ENCODE measurements at regions not wholly inside any gene's neighbourhood (a gene's known extent, or its start where the extent isn't known, plus 50 kb on each side); places are given as distances from the start of the nearest gene placed in this dataset.

DNA sequence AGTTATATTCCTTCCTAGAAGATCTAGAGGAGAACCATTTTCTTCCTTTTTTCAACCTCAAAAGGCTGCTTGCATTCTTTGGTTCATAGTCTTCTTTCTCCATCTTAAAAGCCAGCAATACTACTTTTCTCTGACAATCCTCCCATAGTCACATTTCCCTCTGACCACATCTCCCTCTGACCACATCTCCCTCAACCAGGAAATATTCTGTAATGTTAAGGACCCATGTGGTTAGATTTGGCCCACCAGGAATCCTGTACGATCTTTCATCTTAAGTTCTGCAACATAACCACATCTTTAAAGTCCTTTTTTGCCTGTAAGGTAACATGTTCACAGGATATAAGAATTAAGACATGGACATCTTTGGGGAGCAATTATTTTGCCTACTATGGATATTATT is 179.4 kb upstream of the SPEF2 start:
- TF ChIP-seq, protein P1, sequence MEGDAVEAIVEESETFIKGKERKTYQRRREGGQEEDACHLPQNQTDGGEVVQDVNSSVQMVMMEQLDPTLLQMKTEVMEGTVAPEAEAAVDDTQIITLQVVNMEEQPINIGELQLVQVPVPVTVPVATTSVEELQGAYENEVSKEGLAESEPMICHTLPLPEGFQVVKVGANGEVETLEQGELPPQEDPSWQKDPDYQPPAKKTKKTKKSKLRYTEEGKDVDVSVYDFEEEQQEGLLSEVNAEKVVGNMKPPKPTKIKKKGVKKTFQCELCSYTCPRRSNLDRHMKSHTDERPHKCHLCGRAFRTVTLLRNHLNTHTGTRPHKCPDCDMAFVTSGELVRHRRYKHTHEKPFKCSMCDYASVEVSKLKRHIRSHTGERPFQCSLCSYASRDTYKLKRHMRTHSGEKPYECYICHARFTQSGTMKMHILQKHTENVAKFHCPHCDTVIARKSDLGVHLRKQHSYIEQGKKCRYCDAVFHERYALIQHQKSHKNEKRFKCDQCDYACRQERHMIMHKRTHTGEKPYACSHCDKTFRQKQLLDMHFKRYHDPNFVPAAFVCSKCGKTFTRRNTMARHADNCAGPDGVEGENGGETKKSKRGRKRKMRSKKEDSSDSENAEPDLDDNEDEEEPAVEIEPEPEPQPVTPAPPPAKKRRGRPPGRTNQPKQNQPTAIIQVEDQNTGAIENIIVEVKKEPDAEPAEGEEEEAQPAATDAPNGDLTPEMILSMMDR (conservative IDR thresholded peaks at IDR 0.05; ENCODE audit: low read depth, low read length): no peak
- H3K4me3 ChIP-seq (ENCODE audit: low read length): no peak overlapping the region
- no peak for DNase-seq (ENCODE audit: low read depth)

DNA sequence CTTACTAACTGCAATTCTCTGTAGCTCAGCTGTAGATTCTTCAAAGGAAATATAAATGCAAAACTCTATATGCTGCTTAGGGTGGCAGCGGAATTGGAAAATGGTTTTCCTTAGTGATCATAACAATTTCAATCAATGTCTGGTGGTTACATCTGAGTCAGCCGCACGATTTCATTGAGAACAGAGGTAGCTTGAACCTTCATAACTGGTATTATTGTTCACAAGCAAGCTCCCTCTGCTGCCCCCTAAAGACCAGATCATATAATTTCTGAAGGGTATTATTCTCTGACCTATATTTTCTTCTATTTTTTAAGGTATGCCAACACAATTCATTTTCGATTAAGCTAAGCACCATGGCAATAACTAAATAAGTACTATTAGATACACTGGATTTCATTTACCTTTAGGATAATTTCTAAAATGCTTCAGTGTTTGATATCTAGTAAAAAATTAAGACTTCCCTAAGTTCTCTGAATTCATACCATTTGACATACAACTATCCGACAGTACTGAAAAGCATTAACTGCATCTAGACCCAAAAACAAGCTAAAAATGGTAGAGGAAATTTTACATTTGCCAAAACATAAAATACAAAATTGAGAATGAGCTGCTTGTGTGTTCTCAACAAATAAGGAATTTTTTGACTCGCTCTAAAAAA is 181.1 kb upstream of the SPEF2 start:
- no peak overlapping the region for H3K4me3 ChIP-seq (ENCODE audit: low read length)
- TF ChIP-seq, protein P1 (conservative IDR thresholded peaks at IDR 0.05; ENCODE audit: low read depth, low read length): peak; percentile 63
- DNase-seq (ENCODE audit: low read depth): no peak

DNA sequence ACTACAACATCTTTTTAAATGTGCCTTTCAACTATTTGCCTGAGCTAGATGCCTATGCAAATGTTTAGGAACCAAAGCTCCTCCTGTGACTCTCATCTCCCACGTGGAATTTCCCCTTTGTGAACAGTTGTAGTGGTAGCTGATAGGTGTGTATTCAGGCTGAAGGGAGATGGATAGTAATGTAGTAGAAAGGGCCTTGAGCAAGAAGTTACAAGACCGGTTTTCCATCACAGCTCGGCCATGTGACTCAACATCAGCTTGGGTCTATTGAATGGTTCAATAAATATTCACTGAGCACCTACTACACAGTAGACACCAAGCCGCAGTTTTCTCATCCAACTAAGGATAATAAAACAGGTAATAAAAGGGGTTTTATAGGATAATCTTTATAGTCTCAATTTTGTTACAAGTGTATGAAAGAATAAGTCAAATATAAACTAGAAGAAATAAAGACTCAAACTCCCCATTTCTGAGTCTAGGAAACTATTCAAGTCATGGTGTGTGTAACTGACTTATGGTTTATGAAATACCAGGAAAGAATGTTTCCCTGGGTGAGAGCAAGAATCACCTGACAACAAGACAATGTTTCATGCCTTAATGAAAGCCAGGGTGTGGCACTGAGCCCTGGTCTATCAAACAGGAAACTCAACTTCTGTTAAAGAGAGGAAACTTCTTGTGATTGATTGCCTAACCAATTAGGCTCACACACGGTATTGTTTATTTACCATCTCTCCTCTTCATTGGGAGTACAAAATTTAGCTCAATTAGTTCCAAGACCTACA is 187.1 kb upstream of the SPEF2 start:
- H3K4me3 ChIP-seq (ENCODE audit: low read length): no peak overlapping the region
- no peak for DNase-seq (ENCODE audit: low read depth)
- TF ChIP-seq, protein P1 (conservative IDR thresholded peaks at IDR 0.05; ENCODE audit: low read depth, low read length): no peak

DNA sequence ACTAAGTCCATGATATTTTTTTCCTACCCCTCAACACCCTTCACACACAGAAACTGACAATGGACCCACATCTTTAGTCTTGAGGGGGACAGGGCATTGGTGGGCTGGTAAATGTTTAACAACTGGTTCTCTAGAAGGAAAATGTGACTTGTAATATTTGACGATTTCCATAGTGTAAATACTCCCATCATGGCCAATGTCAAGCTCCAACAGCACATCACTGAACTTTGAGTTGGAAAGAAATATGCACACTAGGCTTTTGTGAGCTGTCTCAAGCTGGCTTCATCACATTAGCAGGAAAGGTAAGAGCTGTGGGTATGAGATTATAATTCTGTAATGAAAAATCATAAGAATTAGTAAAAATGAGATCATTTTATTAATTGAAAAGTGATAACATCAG is 189.9 kb upstream of the PRLR start:
- no peak overlapping the region for H3K4me3 ChIP-seq (ENCODE audit: low read length)
- TF ChIP-seq, protein P1 (conservative IDR thresholded peaks at IDR 0.05; ENCODE audit: low read depth, low read length): no peak
- no peak for DNase-seq (ENCODE audit: low read depth)

DNA sequence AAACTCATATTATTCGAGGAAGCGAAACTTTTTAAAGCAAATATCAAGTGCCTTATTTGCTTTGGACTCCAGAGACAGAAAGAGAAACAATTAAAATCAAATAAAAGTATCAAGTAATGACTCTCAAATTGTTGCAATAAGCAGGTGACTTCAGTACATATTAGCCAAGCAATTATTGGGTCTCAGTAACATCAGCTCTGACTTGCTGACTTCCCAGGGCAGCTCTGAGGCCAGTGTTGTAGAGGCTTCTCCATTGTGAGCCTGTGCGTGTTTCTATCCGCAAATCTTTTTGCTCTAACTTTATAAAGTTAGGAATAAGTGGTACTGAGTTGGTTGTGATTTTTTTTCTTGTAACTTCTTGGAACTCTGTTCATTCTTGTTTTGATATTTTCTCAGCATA is 186.8 kb upstream of the PRLR start:
- no peak for DNase-seq (ENCODE audit: low read depth)
- no peak overlapping the region for H3K4me3 ChIP-seq (ENCODE audit: low read length)
- TF ChIP-seq, protein P1 (conservative IDR thresholded peaks at IDR 0.05; ENCODE audit: low read depth, low read length): no peak

DNA sequence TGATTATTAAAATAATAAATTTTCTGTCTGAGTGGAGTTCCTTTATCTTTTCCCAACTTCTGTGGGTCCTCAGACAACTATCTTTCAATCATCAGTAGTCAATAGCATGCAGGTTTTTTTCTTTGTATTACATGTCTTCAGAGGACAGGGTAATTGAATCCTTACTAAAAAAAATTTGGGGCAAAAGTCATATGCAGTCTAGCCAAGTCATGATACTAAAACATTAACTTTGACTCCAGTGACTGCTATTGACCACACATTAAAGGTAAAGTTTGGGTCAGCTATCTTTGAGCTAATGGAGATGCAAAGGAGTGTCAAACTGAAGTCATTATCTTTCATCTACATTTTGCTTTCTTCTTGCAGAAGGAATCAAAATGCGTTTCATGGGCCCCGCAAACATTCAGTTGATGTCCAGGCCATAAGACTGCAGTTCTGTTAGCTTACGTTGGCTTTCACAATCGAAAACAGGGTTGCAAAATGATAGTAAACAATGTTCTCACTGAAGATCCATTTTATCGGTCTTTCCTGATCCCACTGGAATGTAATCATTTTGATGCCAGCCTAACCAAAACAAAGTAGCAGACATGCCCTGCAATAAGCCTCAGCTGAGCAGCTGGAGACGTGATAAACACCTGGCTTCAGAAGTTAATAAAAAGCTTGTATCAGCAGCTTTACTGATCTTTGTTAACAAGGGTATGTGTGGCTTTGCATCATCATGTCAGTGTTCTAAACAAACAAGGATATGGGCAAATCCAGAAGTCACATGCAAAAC is 186.1 kb upstream of the PRLR start:
- H3K4me3 ChIP-seq (ENCODE audit: low read length): no peak overlapping the region
- TF ChIP-seq, protein P1 (conservative IDR thresholded peaks at IDR 0.05; ENCODE audit: low read depth, low read length): no peak
- DNase-seq (ENCODE audit: low read depth): no peak
